GM21723 (cell line): ENCODE measurements at regions not wholly inside any gene's neighbourhood (a gene's known extent, or its start where the extent isn't known, plus 50 kb on each side); places are given as distances from the start of the nearest gene placed in this dataset.
"Not testable (repeated sequence)": the region's sequence is repeated elsewhere in the genome, so short reads cannot be mapped to it uniquely, and the experiment has no call there.

Source experiments
- ATAC-seq: cut with Tn5 transposase; IDR thresholded peaks from one replicate; pipeline ENCODE4 v1.9.1; 2021; ENCODE audit warnings: mild to moderate bottlenecking, moderate library complexity; ENCODE audit not compliant: unreplicated experiment

GRCh38 chr2:67075056-67075455, 322.1 kb upstream of the ETAA1 start:
- ATAC-seq = no peak

GRCh38 chr2:67075530-67076238, 321.4 kb upstream of the ETAA1 start:
- no peak for ATAC-seq

GRCh38 chr2:67076239-67076624, 320.9 kb upstream of the ETAA1 start:
- no peak for ATAC-seq

- ATAC-seq = no peak
Observed at GRCh38 chr2:67079729-67080128, 317.4 kb upstream of the ETAA1 start.

GRCh38 chr2:67082813-67083212, 314.3 kb upstream of the ETAA1 start:
- ATAC-seq = no peak

GRCh38 chr2:67083951-67084350, 313.2 kb upstream of the ETAA1 start:
- ATAC-seq = no peak

GRCh38 chr2:67085146-67085545, 312.0 kb upstream of the ETAA1 start:
- ATAC-seq = no peak

- ATAC-seq = no peak
Observed at GRCh38 chr2:67091681-67092080, 305.5 kb upstream of the ETAA1 start.

GRCh38 chr2:67095121-67095520, 302.0 kb upstream of the ETAA1 start:
- no peak for ATAC-seq

GRCh38 chr2:67096886-67097285, 300.2 kb upstream of the ETAA1 start:
- no peak for ATAC-seq

- no peak for ATAC-seq
Observed at GRCh38 chr2:67103157-67103556, 294.0 kb upstream of the ETAA1 start.

GRCh38 chr2:67108231-67108630, 288.9 kb upstream of the ETAA1 start:
- ATAC-seq = no peak

GRCh38 chr2:67124531-67124930, 272.6 kb upstream of the ETAA1 start:
- ATAC-seq = no peak

GRCh38 chr2:67130531-67131256, 266.4 kb upstream of the ETAA1 start:
- no peak for ATAC-seq

- ATAC-seq = no peak
Observed at GRCh38 chr2:67131257-67131609, 265.9 kb upstream of the ETAA1 start.

- not testable (repeated sequence) for ATAC-seq
Observed at GRCh38 chr2:67132441-67132940, 264.6 kb upstream of the ETAA1 start.

GRCh38 chr2:67135208-67135607, 261.9 kb upstream of the ETAA1 start:
- ATAC-seq = no peak

- no peak for ATAC-seq
Observed at GRCh38 chr2:67137699-67138098, 259.4 kb upstream of the ETAA1 start.

- no peak for ATAC-seq
Observed at GRCh38 chr2:67142071-67142470, 255.1 kb upstream of the ETAA1 start.

GRCh38 chr2:67142741-67143140, 254.4 kb upstream of the ETAA1 start:
- ATAC-seq = no peak

GRCh38 chr2:67145851-67146250, 251.3 kb upstream of the ETAA1 start:
- no peak for ATAC-seq

GRCh38 chr2:67156796-67157195, 240.3 kb upstream of the ETAA1 start:
- ATAC-seq = no peak
